ENCODE measurements at regions not wholly inside any gene's neighbourhood (a gene's known extent, or its start where the extent isn't known, plus 50 kb on each side); places are given as distances from the start of the nearest gene placed in this dataset.
"Not testable (repeated sequence)": the region's sequence is repeated elsewhere in the genome, so short reads cannot be mapped to it uniquely, and the experiment has no call there.

GRCh38 chrX:71822314-71822713 lies 59.2 kb downstream of the CXorf49B start:
- peaks cover 67% of the 10 kb centered on the region for H3K27me3 Mint-ChIP-seq
- not testable (repeated sequence) for H3K9me3 Mint-ChIP-seq; H3K36me3 Mint-ChIP-seq (ENCODE audit: low read depth); H3K4me1 Mint-ChIP-seq (ENCODE audit: low read depth); DNase-seq; H3K4me3 Mint-ChIP-seq; H3K27ac Mint-ChIP-seq

- DNase-seq = no peak
- Mint-ChIP-seq H3K27me3 (peaks cover 63% of the 10 kb centered on the region), H3K36me3 (ENCODE audit: low read depth) (no peaks in the 10 kb centered on the region), H3K9me3 (no peaks in the 10 kb centered on the region), H3K27ac (no peak overlapping the region), H3K4me1 (ENCODE audit: low read depth) (peaks cover 3% of the 10 kb centered on the region), H3K4me3 (no peak overlapping the region)
Observed at GRCh38 chrX:71823391-71824057, 60.4 kb downstream of the CXorf49B start.

GRCh38 chrX:71828086-71828485 lies 64.9 kb downstream of the CXorf49B start:
- H3K27ac Mint-ChIP-seq = no peak overlapping the region
- H3K36me3 Mint-ChIP-seq (ENCODE audit: low read depth) = no peaks in the 10 kb centered on the region

GRCh38 chrX:71838092-71838491 lies 72.6 kb upstream of the NHSL2 start:
- H3K27ac Mint-ChIP-seq; H3K36me3 Mint-ChIP-seq (ENCODE audit: low read depth); DNase-seq; H3K4me1 Mint-ChIP-seq (ENCODE audit: low read depth); H3K4me3 Mint-ChIP-seq; H3K9me3 Mint-ChIP-seq: not testable (repeated sequence)
- H3K27me3 Mint-ChIP-seq = peaks cover 49% of the 10 kb centered on the region

More at GRCh38 chrX:71828086-71828485, 64.9 kb downstream of the CXorf49B start:
- Mint-ChIP-seq H3K4me3 (no peak overlapping the region), H3K27me3 (peaks cover 72% of the 10 kb centered on the region), H3K9me3 (peaks cover 5% of the 10 kb centered on the region), H3K4me1 (ENCODE audit: low read depth) (peaks cover 1% of the 10 kb centered on the region)
- DNase-seq = no peak

GRCh38 chrX:71846429-71846828 lies 64.2 kb upstream of the NHSL2 start:
- H3K27me3 Mint-ChIP-seq = peaks cover 82% of the 10 kb centered on the region
- no peak overlapping the region for H3K27ac Mint-ChIP-seq
- DNase-seq = no peak
- no peaks in the 10 kb centered on the region for H3K9me3 Mint-ChIP-seq
- no peak overlapping the region for H3K4me3 Mint-ChIP-seq
- H3K36me3 Mint-ChIP-seq (ENCODE audit: low read depth) = no peaks in the 10 kb centered on the region
- no peaks in the 10 kb centered on the region for H3K4me1 Mint-ChIP-seq (ENCODE audit: low read depth)

- no peaks in the 10 kb centered on the region for H3K4me1 Mint-ChIP-seq (ENCODE audit: low read depth)
- no peaks in the 10 kb centered on the region for H3K36me3 Mint-ChIP-seq (ENCODE audit: low read depth)
- DNase-seq = no peak
- H3K27me3 Mint-ChIP-seq = peaks cover 72% of the 10 kb centered on the region
- no peak overlapping the region for H3K27ac Mint-ChIP-seq
- no peaks in the 10 kb centered on the region for H3K9me3 Mint-ChIP-seq
- H3K4me3 Mint-ChIP-seq = no peak overlapping the region
Observed at GRCh38 chrX:71852182-71852581, 58.5 kb upstream of the NHSL2 start.

GRCh38 chrX:71859637-71860036 lies 51.0 kb upstream of the NHSL2 start:
- H3K9me3 Mint-ChIP-seq = no peaks in the 10 kb centered on the region
- no peak overlapping the region for H3K27ac Mint-ChIP-seq
- H3K4me3 Mint-ChIP-seq = no peak overlapping the region
- peaks cover 4% of the 10 kb centered on the region for H3K4me1 Mint-ChIP-seq (ENCODE audit: low read depth)
- H3K36me3 Mint-ChIP-seq (ENCODE audit: low read depth) = no peaks in the 10 kb centered on the region
- DNase-seq = no peak
- peaks cover 85% of the 10 kb centered on the region for H3K27me3 Mint-ChIP-seq

All from activated T-cell treated with anti-CD3 and anti-CD28 coated beads, Interleukin-2, amount 50 U/mL, for 24 hours (primary cell).